Stimulated activated CD8-positive, alpha-beta memory T cell treated with anti-CD3 and anti-CD28 coated beads, Interleukin-7, amount 100 ng/mL, for 48 hours (primary cell): ENCODE measurements at regions not wholly inside any gene's neighbourhood (a gene's known extent, or its start where the extent isn't known, plus 50 kb on each side); places are given as distances from the start of the nearest gene placed in this dataset.

Experiments used
- DNase-seq, 2 donors: peaks; one replicate each; pipeline ENCODE4 v3.0.0-alpha.2; 2020; ENCODE audit warnings: low read depth in 1 of 2; ENCODE audit errors: extremely low read depth in 1 of 2

DNA sequence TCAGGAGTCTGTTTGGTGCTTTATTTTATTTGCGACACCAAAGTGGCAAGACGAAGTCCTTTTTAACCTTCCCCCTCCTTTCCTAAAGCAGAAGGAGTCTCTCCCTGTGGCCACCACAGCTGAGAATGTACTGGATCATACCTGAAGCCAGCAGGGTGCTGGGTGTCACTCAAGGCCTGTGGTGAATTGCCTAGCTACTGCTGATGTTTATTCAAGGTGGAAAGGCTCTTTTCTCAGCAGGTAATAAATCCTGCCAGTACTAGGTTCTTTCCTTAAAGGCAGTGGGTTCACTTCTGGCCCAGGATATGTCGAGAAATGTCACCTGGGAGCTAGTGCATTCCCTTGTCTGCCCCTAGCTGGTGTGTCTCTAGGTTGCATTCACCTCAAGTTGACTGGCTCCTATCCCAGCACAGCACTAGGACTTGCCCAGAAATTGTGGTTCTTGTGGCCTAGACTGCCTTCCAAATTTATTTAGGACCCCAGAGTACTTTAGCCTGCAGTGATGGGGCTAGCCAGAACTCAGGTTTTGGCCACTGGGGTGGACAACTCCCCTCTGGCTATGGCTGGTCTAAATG lies 60.8 kb upstream of the FAM3C start:
- no peak for DNase-seq

DNA sequence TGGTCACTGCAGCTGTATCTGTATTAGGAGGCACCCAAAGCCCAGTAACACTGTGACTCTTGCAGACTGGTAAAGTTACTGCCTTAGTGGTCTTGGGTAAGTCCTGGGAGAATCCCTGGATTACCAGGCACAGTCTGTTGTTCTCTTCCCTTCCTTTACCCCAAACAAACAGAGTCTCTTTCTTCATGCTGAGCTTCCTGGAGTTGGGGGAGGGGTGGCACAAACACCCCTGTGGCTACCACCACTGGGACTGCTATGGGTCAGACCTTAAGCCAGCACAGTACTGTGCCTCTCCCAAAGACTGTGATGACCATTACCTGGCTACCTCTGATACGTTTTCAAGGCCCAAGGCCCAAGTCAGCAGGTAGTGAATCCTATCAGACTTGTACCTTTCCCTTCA lies 59.9 kb upstream of the FAM3C start:
- DNase-seq, result no peak

DNA sequence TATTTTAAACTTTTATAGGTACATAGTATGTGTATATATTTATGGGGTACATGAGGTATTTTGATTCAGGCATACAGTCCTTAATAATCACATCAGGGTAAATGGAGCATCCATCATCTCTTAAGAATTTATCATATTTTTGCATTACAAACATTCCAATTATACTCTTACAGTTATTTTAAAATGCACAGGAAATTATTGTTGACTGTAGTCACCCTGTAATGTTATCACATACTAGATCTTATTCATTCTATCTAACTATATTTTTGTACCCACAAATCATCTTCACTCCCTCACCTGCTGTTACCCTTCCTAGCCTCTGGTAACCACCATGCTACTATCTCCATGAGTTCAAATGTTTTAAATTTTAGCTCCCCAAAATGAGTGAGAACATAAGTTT lies 56.3 kb upstream of the FAM3C start:
- DNase-seq, result no peak

DNA sequence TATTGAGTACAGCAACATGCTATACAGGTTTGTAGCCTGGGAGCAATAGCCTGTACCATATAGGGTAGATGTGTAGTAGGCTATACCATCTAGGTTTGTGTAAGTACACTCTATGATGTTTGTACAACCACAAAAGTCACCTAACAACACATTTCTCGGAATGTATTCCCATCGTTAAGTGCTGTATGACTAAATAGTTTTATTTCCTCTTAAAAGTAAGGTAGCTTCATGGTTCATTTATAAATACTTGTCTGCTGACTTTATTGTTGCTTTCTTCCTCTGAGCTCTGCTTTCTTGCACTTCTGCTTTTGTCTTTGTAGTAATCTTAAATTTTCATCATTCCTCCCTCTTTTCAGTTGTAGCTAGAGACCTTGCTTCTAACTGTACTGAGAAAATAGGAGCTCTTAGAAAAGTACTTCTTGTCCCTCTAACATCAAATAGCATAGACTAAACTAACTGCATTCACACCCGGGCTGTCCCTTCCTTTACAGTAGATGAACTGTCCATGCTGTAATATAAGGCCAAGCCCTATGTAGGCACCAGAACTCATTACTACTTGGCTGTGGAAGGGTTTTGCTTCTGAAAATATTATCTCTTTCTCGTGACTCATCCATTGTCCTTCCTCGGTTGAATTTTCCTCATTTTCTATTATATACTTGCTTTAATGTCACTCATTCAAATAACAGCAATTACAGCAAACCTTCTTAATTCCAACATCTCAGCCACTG lies 55.4 kb upstream of the FAM3C start:
- DNase-seq, result no peak

DNA sequence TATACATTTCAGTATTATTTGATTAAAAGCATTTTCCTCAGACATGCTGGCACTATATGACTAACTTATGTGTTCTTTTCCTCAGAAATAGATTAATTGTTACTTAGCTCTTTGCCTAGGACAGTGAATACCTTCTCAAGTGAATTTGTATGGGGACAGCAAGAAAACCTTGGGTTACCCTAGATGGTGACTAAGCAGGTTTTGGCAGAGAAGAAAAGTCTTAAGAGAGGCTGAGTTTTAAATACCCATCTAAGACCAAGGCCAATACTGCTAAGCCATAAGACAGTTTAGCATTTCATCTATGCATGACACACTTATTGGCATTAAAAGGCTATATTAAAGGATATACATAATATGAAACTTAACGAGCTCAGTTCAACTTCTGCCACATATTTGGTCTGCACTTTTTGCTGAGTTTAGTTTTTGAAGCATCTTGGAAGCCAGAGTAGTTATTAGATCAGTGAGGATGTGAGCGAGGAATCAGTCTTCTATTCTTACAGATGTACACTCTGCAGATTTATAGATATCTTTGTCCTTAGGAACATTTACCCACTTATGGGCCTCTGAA lies 54.6 kb upstream of the FAM3C start:
- no peak for DNase-seq

DNA sequence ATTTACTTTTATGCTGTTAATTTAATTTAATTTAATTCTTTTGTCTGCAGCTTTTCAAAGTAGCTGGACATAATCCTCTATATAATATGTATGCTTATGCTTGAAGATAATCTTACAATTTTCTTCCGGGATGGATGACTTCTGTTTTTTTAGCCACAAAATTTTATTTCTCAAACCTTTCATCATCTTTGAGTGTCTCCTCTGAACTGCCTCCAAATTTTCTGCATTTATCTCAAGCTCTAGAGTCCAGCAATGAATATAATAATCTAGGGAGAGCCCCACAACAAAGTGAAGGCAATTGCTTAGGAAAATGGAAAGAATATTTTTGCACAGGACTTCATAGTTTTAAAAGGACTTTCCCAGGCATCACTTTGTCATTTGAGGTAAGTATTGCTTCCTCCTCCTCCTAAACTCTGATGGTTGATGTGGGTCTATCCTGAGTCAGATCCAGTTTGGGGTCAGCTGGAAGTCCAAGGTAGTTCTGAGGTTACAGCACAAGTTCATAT lies 53.7 kb upstream of the FAM3C start:
- no peak for DNase-seq

DNA sequence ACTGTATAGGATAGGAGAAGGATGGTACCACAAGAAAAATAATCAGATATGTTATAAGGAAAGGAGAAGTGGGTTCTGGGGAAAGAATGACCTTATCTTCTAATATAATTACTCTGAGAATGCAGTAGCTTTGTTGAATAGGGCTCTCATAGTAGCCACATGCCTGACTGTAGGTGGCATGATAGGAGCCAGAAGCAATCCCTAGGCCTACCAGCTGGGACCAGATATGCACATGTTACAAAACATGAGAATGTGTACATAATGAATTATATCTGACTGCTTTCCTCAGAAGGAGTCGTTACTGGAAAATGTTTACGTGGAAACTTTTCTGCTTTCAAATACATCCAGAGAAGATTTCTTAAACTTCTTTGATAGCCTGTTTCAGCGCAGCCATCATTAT lies 53.2 kb upstream of the FAM3C start:
- no peak for DNase-seq

DNA sequence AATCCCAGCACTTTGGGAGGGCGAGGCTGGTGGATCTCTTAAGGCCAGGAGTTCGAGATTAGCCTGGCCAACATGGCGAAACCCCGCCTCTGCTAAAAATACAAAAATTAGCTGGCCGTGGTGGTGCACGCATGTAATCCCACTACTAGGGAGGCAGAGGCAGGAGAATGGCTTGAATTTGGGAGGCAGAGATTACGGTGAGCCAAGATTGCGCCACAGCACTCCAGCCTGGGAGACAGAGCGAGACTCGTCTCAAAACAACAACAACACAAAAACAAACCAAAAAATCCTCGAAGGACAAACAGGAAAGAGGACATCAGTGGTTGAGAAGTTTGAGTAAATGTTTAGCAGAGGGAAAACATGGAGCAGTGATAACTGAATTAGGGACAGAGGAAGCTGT lies 52.3 kb upstream of the FAM3C start:
- DNase-seq, result no peak

DNA sequence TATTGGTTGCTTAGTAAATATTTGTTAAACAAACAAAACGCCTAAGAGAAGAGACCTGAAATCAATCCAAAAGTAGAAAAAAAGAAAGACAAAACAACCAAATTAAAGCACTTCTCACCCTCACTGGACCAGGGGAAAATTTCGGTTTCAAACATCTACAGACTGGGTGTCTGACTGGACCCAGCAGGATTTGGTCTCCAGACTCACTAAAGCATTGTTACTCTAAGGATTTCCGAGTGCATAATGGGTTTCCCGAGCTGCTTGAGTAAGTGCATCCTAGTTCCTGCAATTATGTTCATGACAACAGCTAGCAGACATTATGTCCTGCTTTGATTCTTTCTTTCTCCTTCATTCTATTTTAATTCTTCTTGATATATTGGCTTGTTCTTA lies 51.8 kb upstream of the FAM3C start:
- DNase-seq, result no peak

DNA sequence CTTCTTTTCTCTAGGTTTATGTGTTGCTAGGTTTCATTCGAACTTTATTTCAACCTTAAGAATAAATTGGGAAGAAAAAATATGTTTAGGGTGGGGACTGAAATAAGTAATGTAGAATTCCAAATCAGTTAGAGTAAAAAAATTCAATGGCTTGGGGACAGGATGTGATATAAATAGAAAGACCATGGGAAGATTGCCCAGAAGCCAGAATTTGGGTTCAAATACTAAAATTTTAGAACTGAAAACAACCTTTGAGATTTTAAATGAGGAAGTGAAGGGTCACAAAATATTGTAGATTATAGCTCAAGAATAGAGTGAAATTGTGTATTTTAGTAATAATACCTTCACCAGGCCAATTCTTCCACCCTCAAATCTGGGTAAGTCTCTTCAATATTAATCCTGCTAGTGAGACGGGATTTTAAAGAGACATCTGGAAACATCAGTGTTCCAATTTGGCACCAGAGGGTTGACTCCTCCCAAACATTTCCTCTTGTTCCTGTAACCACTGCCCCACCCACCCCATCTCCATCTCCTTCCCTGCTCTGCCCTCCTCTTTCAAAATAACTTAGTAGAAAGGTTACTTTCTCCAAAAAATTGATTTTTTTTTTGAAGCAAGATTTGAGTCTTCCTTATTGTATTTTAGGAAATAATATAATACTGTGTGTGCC lies 51.3 kb upstream of the FAM3C start:
- no peak for DNase-seq

DNA sequence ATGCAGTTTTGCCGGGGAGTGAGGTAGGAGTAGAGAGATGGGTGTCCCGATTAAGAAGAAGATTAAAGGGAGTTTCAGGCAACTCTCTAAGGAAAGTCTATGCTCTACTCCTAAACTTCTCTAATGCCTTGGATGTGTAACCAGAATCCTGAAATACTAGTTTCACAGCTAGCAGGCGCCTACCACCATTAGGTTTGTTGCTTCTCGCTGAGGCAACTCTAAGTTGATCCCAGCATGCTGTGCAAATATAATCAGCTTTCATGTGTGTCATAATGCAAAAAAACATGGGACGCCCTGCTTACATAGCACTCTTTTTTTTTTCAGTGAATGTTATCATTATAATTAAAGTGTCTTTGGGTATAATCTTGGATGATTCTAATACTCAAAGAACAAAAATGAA lies 50.4 kb upstream of the FAM3C start:
- DNase-seq, result no peak
